ENCODE measurements at regions not wholly inside any gene's neighbourhood (a gene's known extent, or its start where the extent isn't known, plus 50 kb on each side); places are given as distances from the start of the nearest gene placed in this dataset.

- TF ChIP-seq POLR2A (IDR thresholded peaks at IDR 0.05) (no peak), POLR2AphosphoS5 (IDR thresholded peaks at IDR 0.05) (no peak), CTCF (IDR thresholded peaks at IDR 0.05) (no peak), EP300 (IDR thresholded peaks at IDR 0.05) (no peak)
These were observed 834.1 kb upstream of the SLITRK6 start for GRCh38 chr13:86633346-86633745.

Data from stomach (tissue), 4 donors.